ENCODE measurements at regions not wholly inside any gene's neighbourhood (a gene's known extent, or its start where the extent isn't known, plus 50 kb on each side); places are given as distances from the start of the nearest gene placed in this dataset.

DNA sequence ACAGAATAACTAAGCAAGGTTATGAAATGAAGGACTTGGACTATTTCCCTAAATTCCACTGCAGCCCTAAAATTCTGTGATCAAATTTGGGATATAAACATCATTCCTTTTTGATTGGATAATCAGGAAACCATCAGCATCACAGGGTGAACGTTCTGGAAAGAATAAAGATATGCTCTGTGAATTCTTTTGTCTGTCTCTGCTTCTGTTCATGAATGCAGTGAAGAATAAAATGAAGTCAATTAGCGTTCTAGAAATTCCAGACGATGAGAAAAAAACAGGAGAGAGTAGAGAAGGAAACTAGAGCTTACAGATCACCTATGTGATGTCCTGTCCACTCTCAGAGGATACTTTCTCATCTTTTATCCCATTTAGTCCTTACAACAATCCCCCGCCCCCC is 295.1 kb upstream of the SOX9 start:
- CTCF ChIA-PET, result no interaction called here
- DNase-seq, result no peak
- Histone ChIP-seq H4K20me1 (ENCODE audit: insufficient read depth) (no peaks in the 10 kb centered on the region), H3K36me3 (ENCODE audit: low read depth) (no peaks in the 10 kb centered on the region), H3F3A (ENCODE audit: insufficient read depth, low read depth) (no peaks in the 10 kb centered on the region), H3K27ac (no peak overlapping the region), H3K4me2 (no peak overlapping the region), H3K9me3 (ENCODE audit: insufficient read depth, low read depth) (no peaks in the 10 kb centered on the region), H3K27me3 (ENCODE audit: insufficient read depth, low read depth) (no peaks in the 10 kb centered on the region), H3K4me3 (no peak overlapping the region), H3K79me2 (ENCODE audit: low read depth) (no peaks in the 10 kb centered on the region), H3K4me1 (replicated peaks; ENCODE audit: insufficient read depth) (no peaks in the 10 kb centered on the region), H3K9me2 (ENCODE audit: insufficient read depth) (no peaks in the 10 kb centered on the region), H2AFZ (no peak overlapping the region)
- intact Hi-C loops (cut with micrococcal nuclease; ENCODE audit: unreplicated experiment), result no loop called here
- BruUV-seq (replicated peaks), result no TSS peak
- TF ChIP-seq EZH2 (IDR thresholded peaks at IDR 0.05; ENCODE audit: low read depth), result no peak
- TF ChIP-seq, protein P1, sequence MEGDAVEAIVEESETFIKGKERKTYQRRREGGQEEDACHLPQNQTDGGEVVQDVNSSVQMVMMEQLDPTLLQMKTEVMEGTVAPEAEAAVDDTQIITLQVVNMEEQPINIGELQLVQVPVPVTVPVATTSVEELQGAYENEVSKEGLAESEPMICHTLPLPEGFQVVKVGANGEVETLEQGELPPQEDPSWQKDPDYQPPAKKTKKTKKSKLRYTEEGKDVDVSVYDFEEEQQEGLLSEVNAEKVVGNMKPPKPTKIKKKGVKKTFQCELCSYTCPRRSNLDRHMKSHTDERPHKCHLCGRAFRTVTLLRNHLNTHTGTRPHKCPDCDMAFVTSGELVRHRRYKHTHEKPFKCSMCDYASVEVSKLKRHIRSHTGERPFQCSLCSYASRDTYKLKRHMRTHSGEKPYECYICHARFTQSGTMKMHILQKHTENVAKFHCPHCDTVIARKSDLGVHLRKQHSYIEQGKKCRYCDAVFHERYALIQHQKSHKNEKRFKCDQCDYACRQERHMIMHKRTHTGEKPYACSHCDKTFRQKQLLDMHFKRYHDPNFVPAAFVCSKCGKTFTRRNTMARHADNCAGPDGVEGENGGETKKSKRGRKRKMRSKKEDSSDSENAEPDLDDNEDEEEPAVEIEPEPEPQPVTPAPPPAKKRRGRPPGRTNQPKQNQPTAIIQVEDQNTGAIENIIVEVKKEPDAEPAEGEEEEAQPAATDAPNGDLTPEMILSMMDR (conservative IDR thresholded peaks at IDR 0.05), result no peak
- POLR2A ChIA-PET (ENCODE audit: unreplicated experiment), result no interaction called here

DNA sequence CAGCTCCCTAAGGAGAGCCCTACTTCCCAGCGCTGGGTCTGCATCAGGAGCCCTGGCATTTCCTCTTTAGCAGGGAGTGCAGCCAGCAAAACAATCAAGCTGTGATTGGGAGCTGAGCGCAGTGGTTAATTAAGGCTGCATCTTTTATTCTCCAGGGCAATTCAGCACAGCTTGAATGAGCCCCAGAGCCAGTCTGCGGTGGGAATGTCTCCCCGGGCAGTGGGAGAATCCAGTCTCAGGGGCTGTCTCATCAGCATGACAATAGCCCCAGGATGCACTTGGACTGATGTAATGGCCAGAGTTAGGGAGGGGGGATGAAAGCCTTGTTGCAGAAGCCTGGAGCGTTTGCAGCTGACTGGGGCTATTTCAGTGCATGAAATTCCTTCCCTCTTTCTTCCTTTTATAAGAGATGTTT is 292.6 kb upstream of the SOX9 start:
- no peaks in the 10 kb centered on the region for H3K79me2 ChIP-seq (ENCODE audit: low read depth)
- H3K4me3 ChIP-seq, result no peak overlapping the region
- intact Hi-C loops (cut with micrococcal nuclease; ENCODE audit: unreplicated experiment), result no loop called here
- no peak overlapping the region for H3K4me2 ChIP-seq
- no peak for TF ChIP-seq EZH2 (IDR thresholded peaks at IDR 0.05; ENCODE audit: low read depth)
- TF ChIP-seq, protein P1 (conservative IDR thresholded peaks at IDR 0.05), result no peak
- no peak overlapping the region for H2AFZ ChIP-seq
- H3K9me3 ChIP-seq (ENCODE audit: insufficient read depth, low read depth), result no peaks in the 10 kb centered on the region
- no peaks in the 10 kb centered on the region for H4K20me1 ChIP-seq (ENCODE audit: insufficient read depth)
- CTCF ChIA-PET, result no interaction called here
- DNase-seq, result no peak
- no TSS peak for BruUV-seq (replicated peaks)
- POLR2A ChIA-PET (ENCODE audit: unreplicated experiment), result no interaction called here
- H3K27me3 ChIP-seq (ENCODE audit: insufficient read depth, low read depth), result no peaks in the 10 kb centered on the region
- H3K36me3 ChIP-seq (ENCODE audit: low read depth), result no peaks in the 10 kb centered on the region
- H3K4me1 ChIP-seq (replicated peaks; ENCODE audit: insufficient read depth), result no peaks in the 10 kb centered on the region
- no peaks in the 10 kb centered on the region for H3F3A ChIP-seq (ENCODE audit: insufficient read depth, low read depth)
- H3K9me2 ChIP-seq (ENCODE audit: insufficient read depth), result no peaks in the 10 kb centered on the region; the same call in 1 of the 2 replicates
- H3K27ac ChIP-seq, result no peak overlapping the region

DNA sequence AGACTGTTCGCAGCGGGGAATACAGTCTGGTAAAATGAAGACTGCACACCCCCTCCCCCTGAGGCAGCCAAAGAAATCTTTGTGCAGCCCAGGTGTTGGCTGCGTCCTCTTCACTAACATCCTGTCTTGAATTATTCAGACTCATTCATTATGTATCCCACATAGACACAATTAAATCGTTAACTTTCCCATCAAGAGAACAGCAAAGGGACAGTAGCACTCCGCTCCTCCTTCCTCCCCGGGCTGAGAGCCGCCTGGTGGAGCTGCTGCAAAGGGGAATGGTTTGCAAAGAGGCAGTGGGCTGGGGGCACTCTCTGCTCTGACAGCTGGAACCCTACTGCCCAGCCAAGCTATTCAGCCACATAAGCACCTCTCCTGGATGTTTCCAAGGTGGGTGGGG is 290.0 kb upstream of the SOX9 start:
- CTCF ChIA-PET, result no interaction called here
- Histone ChIP-seq H3F3A (ENCODE audit: insufficient read depth, low read depth) (no peaks in the 10 kb centered on the region), H3K4me2 (no peak overlapping the region), H2AFZ (no peak overlapping the region), H3K9me3 (ENCODE audit: insufficient read depth, low read depth) (no peaks in the 10 kb centered on the region), H3K79me2 (ENCODE audit: low read depth) (no peaks in the 10 kb centered on the region), H4K20me1 (ENCODE audit: insufficient read depth) (no peaks in the 10 kb centered on the region), H3K9me2 (ENCODE audit: insufficient read depth) (no peaks in the 10 kb centered on the region; the same call in none of the 2 replicates), H3K36me3 (ENCODE audit: low read depth) (no peaks in the 10 kb centered on the region), H3K27me3 (ENCODE audit: insufficient read depth, low read depth) (no peaks in the 10 kb centered on the region), H3K4me3 (no peak overlapping the region), H3K27ac (no peak overlapping the region), H3K4me1 (replicated peaks; ENCODE audit: insufficient read depth) (no peaks in the 10 kb centered on the region)
- POLR2A ChIA-PET (ENCODE audit: unreplicated experiment), result no interaction called here
- no peak for DNase-seq
- no peak for TF ChIP-seq EZH2 (IDR thresholded peaks at IDR 0.05; ENCODE audit: low read depth)
- TF ChIP-seq, protein P1 (conservative IDR thresholded peaks at IDR 0.05), result no peak
- intact Hi-C loops (cut with micrococcal nuclease; ENCODE audit: unreplicated experiment), result no loop called here
- no TSS peak for BruUV-seq (replicated peaks)

Data from PC-9 (cell line).